GM21423 (cell line): ENCODE measurements at regions not wholly inside any gene's neighbourhood (a gene's known extent, or its start where the extent isn't known, plus 50 kb on each side); places are given as distances from the start of the nearest gene placed in this dataset.
A peak's percentile ranks its signal among the peaks of the same experiment; 100 is the strongest.
"Not testable (repeated sequence)": the region's sequence is repeated elsewhere in the genome, so short reads cannot be mapped to it uniquely, and the experiment has no call there.

Experiments
- ATAC-seq: cut with Tn5 transposase; IDR thresholded peaks from one replicate; pipeline ENCODE4 v1.9.1; 2021; ENCODE audit warnings: mild to moderate bottlenecking, moderate library complexity; ENCODE audit not compliant: unreplicated experiment

DNA sequence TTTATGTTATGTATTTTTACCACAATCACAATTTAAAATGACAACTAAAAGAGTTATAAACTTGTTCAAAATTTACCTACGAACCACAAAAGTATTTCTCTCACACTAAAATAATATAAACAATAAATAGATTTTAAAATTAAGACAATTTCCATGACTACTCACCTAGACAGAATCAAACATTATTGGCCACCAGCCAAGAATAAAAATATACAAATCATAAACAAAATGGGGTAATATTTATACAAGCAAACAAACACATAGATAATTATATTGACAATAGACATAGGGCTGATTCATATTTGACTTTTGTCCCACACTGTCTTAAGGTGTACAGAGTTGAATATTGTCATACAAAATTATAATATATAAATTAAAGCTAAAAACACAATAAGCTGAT lies 119.6 kb upstream of the ZNF92 start:
- ATAC-seq: no peak

DNA sequence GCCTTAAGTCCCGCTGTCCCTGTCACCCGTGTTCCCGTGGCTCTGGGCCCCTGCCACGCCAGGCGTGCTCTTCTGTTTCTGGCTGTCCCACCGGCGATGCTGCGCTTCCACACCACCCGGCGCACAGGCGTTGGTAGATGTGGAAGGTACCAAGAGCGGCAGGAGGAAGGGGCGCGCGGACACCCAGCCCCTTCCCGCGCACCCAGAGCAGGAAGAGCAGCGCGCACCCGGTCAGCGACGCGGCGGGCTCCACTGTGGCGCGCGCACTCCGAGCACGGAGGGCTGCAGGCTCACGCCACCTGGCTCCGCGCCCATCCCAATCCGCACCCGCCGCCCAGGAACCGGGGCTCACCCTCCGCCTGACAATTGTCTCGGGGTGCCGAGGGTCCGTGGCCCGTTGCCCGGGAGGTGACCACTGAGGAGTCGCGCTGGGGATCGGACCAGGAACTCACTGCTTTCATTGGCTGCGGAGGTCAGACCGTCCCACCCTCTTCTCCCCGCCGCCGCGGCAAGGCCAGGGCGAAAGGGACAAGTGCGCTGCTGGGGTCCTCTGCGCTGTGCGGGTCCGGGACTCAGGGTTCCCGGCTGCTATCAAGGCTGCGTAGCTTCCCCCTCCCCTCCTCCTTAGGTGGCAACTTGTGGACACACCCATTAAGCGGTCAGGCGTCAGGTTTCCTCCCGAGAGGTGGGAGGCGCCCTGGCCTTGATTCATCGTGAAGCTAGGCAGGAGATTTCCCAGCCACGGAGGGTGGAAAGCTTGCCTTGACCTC lies 121.6 kb upstream of the ZNF92 start:
- peak; percentile 62 for ATAC-seq

DNA sequence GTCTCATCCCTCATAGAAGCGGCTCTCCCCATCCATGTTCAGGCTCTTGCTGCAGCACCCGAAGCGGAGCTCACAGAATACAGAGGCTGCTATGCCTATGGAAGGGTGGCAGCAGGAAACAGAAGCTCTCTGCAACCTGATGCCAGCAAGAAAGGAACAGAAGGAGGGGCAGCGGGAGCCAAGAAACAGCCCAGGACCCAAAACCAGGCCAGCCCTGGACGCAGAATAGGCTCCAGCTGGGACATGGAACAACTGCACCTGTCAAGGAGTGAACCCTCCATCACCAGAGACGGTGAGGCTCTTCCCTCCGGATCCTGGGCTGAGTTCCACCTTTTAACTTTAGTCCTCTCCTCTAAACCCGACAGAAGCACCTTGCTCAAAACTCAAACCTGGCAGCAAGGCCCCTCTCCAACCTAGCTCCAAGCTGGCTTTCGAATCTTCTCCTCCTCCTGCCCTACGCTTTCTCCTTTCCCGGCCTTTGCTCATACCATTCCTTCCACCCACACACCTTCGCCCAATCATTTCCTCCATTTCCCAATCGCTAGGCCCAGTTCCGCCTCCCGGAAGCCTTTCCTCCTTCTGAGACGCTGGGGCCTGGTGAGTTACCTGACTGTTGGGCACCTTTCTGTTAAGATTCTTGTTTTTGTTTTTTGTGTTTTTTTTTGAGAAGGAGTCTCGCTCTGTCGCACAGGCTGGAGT lies 122.8 kb upstream of the ZNF92 start:
- no peak for ATAC-seq

DNA sequence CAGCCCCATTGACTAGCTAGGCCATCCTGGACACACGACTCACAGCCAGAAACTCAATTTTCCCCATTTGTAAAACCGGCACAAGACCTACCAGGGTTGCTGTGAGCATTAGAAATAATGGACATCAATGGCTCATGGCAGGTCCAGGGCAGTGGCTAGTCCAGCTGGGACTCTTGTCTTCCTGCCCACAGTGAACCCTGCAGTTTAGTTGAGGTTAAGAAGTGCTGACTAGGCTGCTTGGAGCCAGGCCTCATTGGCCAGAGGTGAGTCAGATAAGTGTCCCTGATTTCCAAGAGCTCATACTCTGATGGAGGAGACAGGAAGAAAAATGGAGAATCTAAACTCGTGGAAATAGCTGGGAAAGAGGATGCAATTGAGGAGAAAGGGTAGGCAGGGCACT lies 123.4 kb upstream of the ZNF92 start:
- ATAC-seq: no peak

DNA sequence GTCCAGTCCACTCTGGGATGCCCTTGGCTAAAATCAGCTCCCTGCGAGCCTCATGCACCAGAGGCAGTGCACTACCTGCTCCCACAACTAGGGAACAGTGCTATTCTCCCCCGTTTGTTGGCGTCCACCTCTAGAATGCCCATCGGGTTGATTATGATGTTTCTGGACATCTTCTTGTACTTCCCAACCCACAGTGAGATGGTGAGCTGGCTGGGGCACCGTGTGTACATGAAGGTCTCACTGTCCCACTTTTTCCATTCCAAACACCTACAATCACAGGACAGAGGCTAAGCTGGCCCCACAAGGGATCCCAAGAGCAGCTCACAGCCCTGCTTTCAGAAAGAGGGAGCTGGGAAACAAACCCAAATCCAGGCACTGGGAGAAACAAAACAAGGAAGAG lies 126.2 kb upstream of the ZNF92 start:
- ATAC-seq: no peak

DNA sequence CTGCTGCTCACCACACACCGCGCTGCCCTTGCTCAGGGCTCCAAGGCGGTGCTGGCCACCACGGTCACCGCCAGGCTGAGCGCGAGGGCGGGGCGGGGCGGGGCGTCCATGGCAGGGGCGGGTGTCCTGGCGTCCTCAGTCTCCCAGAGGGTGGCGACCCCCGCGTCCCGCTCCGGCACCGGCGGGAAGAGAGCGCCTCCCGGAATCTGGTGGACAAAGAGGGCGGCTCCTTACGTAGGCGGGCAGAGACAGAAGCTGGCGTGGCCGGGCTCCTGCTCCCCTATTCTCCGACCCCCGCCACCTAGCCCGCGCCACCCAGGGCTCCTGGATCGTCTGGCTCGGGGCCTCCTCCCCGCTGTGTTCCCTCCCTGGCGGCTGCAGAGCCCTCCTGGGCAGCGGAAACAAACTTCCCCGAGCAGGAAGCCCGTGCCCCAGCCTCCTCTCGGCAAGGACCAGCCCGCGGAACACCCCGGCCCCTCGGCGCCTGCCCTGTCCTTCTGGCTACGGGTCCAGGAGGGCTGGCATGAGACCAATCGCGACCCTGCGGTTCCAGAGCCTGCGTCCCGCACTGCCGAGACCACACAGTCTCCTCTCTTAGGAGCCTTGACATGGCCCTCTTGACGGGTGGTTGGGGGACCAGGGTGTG lies 133.8 kb upstream of the ZNF92 start:
- no peak for ATAC-seq

DNA sequence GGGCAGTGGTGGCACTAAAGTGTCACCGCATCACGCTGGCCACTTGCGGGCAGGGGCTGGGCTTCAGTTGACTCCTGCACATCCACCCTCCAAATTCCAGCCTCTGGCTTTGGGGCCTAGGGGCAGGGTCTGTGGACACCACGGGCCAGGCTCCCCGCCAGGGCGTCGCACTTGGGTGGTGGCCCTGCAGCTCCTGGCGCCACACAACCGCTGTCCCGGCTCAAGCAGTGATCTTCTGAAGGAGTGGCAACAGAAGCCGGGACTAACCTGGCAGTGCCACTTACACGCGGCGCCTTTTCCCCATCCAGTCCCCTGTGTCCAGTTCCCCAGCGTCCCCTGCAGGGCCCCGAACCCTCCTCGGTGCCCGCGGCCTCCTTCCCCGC lies 134.3 kb upstream of the ZNF92 start:
- no peak for ATAC-seq

DNA sequence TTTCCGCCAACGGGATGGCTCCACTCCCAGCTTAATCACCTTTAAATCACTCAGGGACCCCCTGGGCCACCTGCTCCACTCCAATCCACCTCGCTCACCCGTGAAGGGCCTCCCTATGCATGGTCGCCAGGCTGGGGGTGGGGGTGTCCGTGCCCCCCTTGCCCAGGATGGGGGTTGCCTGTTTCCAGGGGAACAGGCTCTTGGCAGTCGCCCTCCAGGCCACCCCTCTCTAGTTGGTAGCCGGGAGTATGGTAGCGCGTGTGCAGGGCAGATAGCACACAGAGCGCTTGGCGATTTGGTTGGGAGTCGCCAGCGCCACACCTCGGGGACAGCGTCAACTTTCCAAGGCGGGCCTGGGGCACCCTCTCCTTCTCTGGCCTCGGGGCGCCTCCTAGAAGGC lies 134.9 kb upstream of the ZNF92 start:
- ATAC-seq: no peak

DNA sequence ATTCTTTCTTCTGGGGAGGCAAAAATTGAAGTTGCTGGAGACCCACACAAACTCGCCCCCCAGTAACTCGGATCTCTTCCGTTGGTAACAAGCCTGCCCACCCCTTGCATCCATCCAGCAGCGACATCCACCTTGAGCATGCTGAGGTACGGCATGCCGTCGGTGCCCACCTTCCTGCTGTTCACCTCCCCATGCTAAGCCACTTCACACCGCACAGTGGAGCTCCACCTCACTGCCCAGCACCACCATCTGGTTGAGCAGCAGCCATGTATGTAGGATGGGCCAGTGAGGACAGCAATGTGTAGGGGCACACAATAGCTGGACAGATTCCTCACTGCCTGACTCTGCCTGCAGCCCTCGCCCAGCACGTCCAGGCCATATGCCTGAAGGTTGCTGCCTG lies 138.1 kb upstream of the ZNF92 start:
- ATAC-seq: no peak

DNA sequence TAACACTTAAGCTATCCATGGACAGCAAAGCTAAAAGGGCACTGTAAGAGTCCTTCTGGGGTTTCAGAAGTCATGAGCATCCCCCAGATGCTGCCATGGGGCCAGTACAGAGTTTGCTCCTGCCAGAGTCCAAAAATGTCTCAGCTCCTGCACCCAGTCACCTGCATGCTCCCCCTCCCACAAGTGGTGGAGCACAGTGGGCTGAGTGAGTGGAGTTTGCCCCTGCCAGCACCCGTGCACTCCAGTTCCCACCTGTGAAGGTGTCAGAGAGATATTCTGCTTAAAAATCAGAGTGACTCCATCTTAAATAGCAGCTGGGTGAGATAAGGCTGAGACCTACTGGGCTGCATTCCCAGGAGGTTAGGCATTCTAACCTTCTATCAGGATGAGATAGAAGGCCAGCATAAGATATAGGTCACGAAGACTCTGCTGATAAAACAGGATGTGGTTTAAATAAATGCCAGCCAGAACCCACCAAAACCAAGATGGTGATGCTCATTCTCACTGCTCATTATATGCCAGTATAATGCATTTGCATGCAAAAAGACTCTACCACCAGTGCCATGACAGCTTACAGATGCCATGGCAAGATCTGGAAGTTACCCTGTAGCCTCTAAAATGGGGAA lies 140.1 kb upstream of the ZNF92 start:
- ATAC-seq: no peak

DNA sequence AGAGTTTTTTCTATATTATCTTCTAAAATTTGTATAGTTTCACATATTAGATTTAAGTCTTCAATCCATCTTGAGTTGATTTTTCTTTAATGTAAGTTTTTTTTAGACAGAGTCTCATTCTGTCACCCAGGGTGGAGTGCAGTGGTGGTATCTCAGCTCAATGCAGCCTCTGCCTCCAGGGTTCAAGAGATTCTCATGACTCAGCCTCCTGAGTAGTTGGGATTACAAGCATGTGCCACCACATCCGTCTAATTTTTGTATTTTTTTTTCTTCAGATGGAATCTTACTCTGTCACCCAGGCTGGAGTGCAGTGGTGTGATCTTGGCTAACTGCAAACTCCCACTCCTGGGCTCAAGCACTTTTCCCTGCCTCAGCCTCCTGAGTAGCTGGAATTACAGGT lies 143.4 kb upstream of the ZNF92 start:
- ATAC-seq: no peak

DNA sequence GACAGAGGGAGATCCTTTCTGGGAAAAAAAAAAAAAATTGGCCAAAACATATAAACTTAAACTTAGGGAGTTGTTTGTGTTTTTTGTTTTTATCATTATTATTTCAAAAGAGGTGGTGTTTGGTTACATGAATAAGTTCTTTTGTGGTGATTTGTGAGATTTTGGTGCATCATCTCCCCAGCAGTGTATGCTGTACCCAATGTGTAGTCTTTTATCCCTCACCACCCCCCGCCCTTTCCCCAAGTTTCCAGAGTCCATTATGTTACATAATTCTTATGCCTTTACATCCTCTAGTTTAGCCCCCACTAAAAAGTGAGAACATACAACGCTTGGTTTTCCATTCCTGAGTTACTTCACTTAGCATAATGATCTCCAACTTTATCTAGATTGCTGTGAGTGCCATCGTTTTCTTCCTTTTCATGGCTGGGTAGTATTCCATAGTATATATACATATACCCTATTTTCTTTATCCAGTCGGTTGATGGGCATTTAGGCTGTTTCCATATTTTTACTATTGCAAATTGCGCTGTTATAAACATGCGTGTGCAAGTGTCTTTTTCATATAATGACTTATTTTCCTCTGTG lies 148.1 kb upstream of the ZNF92 start:
- ATAC-seq: no peak

DNA sequence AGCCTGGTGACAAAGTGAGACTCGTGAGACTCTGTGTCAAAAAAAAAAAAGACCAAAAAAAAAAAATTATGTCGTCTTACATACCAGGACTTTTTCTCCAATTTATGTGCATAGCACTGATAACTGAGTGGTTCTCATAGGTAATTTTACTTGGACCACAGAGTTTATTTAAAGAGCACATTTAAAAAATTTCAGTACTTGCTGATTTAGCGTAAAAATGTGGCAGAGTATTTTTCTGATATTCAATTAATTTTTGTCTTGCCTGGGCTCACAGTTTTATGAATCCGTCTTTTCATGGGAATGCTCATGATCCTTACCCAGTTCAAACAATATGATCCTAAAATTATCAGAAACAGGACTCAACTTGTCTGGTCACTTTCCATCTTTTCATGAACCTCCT lies 151.0 kb upstream of the ZNF92 start:
- ATAC-seq: no peak

DNA sequence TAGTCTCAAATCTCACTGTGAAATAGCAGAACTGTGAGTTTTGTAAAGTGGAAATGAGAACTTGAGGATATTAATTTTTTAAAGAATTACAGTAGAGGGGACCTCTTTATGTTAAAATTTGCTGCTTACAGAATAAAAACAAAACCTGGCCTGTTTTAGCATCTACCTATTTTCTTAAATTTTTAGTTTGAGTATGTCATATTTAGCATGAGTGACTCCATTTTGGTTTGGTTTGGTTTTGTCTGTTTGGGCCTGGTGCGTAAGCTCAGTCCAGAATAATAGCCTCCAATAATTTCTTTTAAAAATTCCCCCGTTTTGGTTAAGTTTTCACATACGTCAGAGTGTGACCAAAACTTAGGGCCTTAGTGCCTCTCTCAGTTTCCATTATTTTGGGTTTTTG lies 152.0 kb upstream of the ZNF92 start:
- no peak for ATAC-seq

DNA sequence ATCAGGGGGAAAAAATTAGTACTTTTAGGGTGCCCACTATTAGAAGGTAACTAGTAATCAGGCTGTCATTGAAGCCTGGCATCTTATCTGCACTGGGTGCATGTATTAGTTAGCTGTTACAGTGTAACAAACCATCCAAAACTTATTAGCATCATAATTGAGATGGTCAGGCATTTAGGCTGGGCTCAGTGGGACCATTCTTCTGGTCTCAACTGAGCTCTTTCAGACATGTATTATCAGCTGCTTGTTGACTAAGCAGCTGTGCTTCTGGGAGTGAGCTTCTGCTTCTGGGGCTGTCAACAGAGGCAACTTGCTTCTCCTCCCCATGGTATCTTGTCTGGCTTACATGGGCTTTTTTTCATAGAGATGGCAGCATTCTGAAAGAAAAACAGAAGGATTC lies 154.0 kb upstream of the ZNF92 start:
- ATAC-seq: no peak

DNA sequence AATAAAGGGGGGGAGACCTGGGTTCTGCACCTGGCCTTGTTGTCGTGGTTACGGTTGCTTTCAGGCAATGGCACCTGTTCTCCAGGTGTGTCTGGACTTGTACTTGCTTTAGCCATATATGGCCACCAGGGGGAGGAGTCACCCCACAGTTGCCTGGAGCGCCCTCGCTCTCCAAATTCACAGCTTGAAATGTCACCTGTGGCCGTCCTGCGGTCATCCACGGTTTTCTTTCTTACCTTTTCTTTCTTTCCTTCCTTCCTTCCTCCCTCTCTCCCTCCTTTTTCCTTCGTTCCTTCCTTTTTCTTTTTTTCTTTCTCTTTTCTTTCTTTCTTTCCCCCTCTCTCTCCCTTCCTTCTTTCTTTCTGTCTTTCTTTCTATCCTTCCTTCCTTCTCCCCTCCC lies 157.2 kb upstream of the ZNF92 start:
- peak; percentile 94 for ATAC-seq

DNA sequence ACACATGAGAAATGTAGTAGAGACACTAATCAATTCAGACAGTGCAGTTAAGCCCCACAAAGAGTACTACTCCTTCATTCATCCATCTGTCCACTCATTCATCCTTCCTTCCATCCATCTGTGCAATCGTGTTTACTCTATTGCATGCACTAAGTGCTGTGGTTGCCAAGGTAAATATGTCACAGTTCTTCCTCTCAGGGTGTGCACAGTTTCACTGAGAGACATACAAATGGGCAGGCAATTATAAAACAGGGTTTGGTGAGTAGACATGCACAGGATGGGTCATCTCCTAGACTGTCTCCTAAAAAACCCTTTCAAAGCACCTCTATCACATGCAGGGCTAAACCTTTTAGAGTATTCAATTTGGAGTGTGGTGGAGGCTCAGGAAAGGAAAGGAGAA lies 160.4 kb upstream of the ZNF92 start:
- ATAC-seq: not testable (repeated sequence)

DNA sequence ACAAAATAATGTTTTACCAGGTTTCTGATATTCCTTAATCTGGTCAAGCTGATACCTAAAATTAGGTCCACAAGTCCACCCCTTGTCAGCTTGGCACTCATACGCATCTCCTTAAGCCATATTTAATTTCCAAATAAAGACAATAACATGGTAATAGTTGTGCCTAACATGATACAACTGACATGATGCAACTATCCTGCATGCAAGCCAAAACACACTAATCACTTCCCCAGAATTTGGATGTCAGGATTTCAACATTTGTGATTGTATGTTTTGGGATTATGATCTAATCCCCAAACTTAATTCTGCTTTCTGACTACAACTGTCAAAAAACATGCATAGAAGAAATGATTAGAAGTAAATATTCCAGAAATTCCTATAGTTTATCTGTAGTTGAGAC lies 174.4 kb upstream of the ZNF92 start:
- not testable (repeated sequence) for ATAC-seq

DNA sequence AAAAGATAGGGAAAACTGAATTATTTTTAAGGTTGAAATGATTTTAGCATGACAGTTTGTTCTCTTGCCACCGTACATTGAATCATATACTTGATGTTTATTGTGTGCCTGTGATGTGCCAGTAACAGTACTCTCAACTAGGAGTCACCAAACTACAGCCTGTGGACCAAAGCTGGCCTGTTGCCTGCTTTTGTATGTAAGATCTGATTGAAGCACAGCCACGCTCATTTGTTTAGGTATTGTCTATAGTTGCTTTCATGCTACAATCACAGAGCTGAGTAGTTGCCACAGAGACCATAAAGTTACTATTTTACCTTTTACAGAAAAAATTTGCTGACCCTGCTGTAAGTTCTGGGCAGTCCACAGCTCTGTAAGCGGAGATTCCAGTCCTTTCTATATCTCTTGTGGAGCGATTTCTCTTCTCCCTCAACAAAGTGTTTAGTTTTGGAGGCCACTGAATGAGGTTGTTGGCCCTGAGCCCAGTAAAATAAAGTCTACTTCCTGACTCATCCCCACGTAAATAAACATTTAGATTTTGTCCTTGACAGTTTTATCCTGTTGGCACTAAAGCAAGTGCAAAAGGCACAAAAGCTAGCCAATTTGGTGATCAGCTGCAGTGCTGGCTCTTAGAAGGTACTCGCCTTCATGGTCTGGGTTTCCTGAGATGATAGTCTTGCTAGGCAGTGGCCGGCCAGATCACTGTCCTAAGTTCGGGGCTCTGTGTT lies 180.2 kb upstream of the ZNF92 start:
- ATAC-seq: not testable (repeated sequence)

DNA sequence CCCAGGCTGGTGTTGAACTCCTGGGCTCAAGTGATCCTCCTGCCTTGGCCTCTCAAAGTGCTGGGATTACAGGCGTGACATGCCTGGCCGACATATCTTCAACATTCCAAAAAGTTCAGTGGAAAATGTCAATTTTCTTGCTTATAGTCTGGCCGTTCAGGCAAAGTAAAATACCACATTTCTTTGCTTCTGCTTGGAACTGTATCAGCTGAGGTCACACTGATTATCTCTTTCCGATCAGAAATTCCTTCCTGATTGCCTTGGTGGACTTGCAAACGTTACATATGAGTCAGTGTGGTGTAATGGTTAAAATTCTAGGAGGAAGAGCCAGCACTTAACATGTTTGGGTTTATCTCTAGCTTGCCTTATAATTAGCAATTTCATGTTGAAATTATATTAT lies 170.6 kb upstream of the ERV3-1 start:
- ATAC-seq: not testable (repeated sequence)

DNA sequence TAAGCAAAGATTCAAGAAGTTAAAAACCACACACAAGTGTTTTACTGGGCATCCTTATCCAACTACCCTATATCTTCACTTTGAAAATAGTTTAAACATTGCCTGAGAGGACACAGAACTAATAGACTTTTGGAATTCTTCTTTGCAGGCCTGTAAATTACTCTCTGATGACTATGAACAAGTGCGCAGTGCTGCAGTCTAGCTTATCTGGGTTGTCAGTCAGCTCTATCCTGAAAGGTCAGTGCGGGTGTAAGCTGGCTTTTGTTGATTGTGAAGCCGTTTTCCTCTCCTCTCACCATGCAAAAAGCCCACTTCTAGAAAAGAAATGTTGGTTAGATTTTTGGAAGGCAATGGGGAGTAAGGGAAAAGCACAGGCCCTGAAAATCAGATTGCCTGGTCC lies 143.6 kb upstream of the ERV3-1 start:
- not testable (repeated sequence) for ATAC-seq
